Keratinocyte (primary cell): ENCODE measurements at regions not wholly inside any gene's neighbourhood (a gene's known extent, or its start where the extent isn't known, plus 50 kb on each side); places are given as distances from the start of the nearest gene placed in this dataset.
"Not testable (repeated sequence)": the region's sequence is repeated elsewhere in the genome, so short reads cannot be mapped to it uniquely, and the experiment has no call there.

Experiments
- DNase-seq: peaks from one replicate; pipeline ENCODE4 v3.0.0-alpha.2; 2011; ENCODE audit warnings: low read depth, missing footprints, low spot score
- FAIRE-seq: peaks from 2 replicates; lab custom pipeline; 2011; peaks lifted over from hg19 to GRCh38; lab: Jason Lieb, UNC
- H2AFZ ChIP-seq: 2 replicates; pipeline ENCODE4 v1.6.0; 2012; ENCODE audit warnings: low read length, control low read depth, inconsistent platforms; ENCODE audit not compliant: control insufficient read depth
- H3K27ac ChIP-seq: 2 replicates; pipeline ENCODE4 v1.5.1; 2011; ENCODE audit warnings: low read length; ENCODE audit not compliant: control insufficient read depth, insufficient read depth
- H3K27me3 ChIP-seq: 3 replicates; pipeline ENCODE4 v1.6.0; 2011; ENCODE audit warnings: low read length; ENCODE audit not compliant: control insufficient read depth, insufficient read depth; ENCODE audit errors: extremely low read depth
- H3K36me3 ChIP-seq, 2 experiments: 2 replicates in 1 of 2; 3 replicates in 1 of 2; pipeline ENCODE4 v1.5.1; 2011; ENCODE audit warnings: low read length in 2 of 2, mild to moderate bottlenecking in 1 of 2; ENCODE audit not compliant: control insufficient read depth in 2 of 2, insufficient read depth in 2 of 2; ENCODE audit errors: extremely low read depth in 1 of 2
- H3K4me1 ChIP-seq: 3 replicates; pipeline ENCODE4 v1.5.1; 2011; ENCODE audit warnings: low read length; ENCODE audit not compliant: control insufficient read depth, insufficient read depth; ENCODE audit errors: extremely low read depth
- H3K4me2 ChIP-seq: 3 replicates; pipeline ENCODE4 v1.6.0; 2011; ENCODE audit warnings: low read depth, low read length; ENCODE audit not compliant: control insufficient read depth, insufficient read depth; ENCODE audit errors: extremely low read depth
- H3K4me3 ChIP-seq, 3 experiments: fragments of 200-600 bp in 1 of 3; sonication (generic) in 1 of 3; 2 replicates in 2 of 3; 3 replicates in 1 of 3; pipeline ENCODE4 v1.5.1; 2011 to 2016; ENCODE audit warnings: low read length in 3 of 3, mild to moderate bottlenecking in 3 of 3, control low read depth in 2 of 3, inconsistent platforms in 1 of 3, low read depth in 1 of 3, mixed read lengths in 1 of 3, mixed run types in 1 of 3, moderate library complexity in 1 of 3; ENCODE audit not compliant: control insufficient read depth in 2 of 3, insufficient read depth in 2 of 3; ENCODE audit errors: extremely low read depth in 1 of 3
- H3K79me2 ChIP-seq: 2 replicates; pipeline ENCODE4 v1.6.0; 2012; ENCODE audit warnings: low read length; ENCODE audit not compliant: control insufficient read depth, insufficient read depth
- H3K9ac ChIP-seq: 3 replicates; pipeline ENCODE4 v1.6.0; 2011; ENCODE audit warnings: low read length; ENCODE audit not compliant: control insufficient read depth, insufficient read depth; ENCODE audit errors: extremely low read depth
- H3K9me1 ChIP-seq: 3 replicates; pipeline ENCODE4 v1.6.0; 2011; ENCODE audit warnings: low read length; ENCODE audit not compliant: control insufficient read depth, insufficient read depth; ENCODE audit errors: extremely low read depth
- H3K9me3 ChIP-seq: 2 replicates; pipeline ENCODE4 v1.5.1; 2012; ENCODE audit warnings: low read depth, low read length; ENCODE audit not compliant: control insufficient read depth
- H4K20me1 ChIP-seq: 3 replicates; pipeline ENCODE4 v1.6.0; 2011; ENCODE audit warnings: low read length; ENCODE audit not compliant: control insufficient read depth, insufficient read depth; ENCODE audit errors: extremely low read depth
- CTCF ChIP-seq, 3 experiments: IDR thresholded peaks in 1 of 3; conservative IDR thresholded peaks in 1 of 3; optimal IDR thresholded peaks in 1 of 3; 2 replicates in 2 of 3; 3 replicates in 1 of 3; pipeline versions ENCODE3 to v1.5.1; 2011; ENCODE audit warnings: low read length in 3 of 3, mild to moderate bottlenecking in 3 of 3, moderate library complexity in 2 of 3, control low read depth in 1 of 3, inconsistent platforms in 1 of 3; ENCODE audit not compliant: insufficient read depth in 2 of 3; ENCODE audit errors: extremely low read depth in 1 of 3
- EZH2 ChIP-seq: IDR thresholded peaks from one replicate; pipeline ENCODE4 v1.6.1; 2012; ENCODE audit warnings: inconsistent platforms, mild to moderate bottlenecking, low read length, moderate library complexity
- dilution Hi-C: fragments of 300-500 bp; cut with MboI; formaldehyde crosslinking; loops from one replicate; pipeline ENCODE4 v1.7.0; 2020; ENCODE audit warnings: low sequenced_read_pairs; ENCODE audit not compliant: extremely low pct_ligation_motif_present

- Histone ChIP-seq H3K9ac (no peak overlapping the region), H3K9me3 (no peaks in the 10 kb centered on the region), H3K36me3 (no peaks in the 10 kb centered on the region), H3K9me1 (no peaks in the 10 kb centered on the region), H4K20me1 (no peaks in the 10 kb centered on the region), H2AFZ (no peak overlapping the region), H3K27ac (no peak overlapping the region), H3K79me2 (no peaks in the 10 kb centered on the region), H3K27me3 (no peaks in the 10 kb centered on the region), H3K4me3 (no peak overlapping the region), H3K4me1 (peaks cover 7% of the 10 kb centered on the region), H3K4me2 (no peak overlapping the region)
- FAIRE-seq, result no peak
- dilution Hi-C loops, result no loop called here
- DNase-seq, result no peak
- TF ChIP-seq CTCF (optimal IDR thresholded peaks at IDR 0.05 in 1 of 3, IDR thresholded peaks at IDR 0.05 in 1 of 3, conservative IDR thresholded peaks at IDR 0.05 in 1 of 3; ENCODE audit: extremely low read depth in 1 of 3, insufficient read depth in 2 of 3, low read length in 3 of 3) (no peak), EZH2 (no peak)
These were observed 69.7 kb downstream of the RFPL4B start for GRCh38 chr6:112416866-112417265.

GRCh38 chr6:112427011-112427410, 79.9 kb downstream of the RFPL4B start:
- H3K36me3 ChIP-seq, dilution Hi-C loops, H3K9me3 ChIP-seq, DNase-seq, H4K20me1 ChIP-seq, H3K9me1 ChIP-seq, H2AFZ ChIP-seq, H3K4me3 ChIP-seq, H3K4me1 ChIP-seq, H3K27ac ChIP-seq, H3K79me2 ChIP-seq, H3K9ac ChIP-seq, FAIRE-seq, H3K27me3 ChIP-seq, H3K4me2 ChIP-seq: not testable (repeated sequence)

GRCh38 chr6:112427499-112427898, 80.4 kb downstream of the RFPL4B start:
- dilution Hi-C loops, result no loop called here
- no peak overlapping the region for H2AFZ ChIP-seq
- H3K9ac ChIP-seq, result no peak overlapping the region
- FAIRE-seq, result no peak
- TF ChIP-seq CTCF (optimal IDR thresholded peaks at IDR 0.05 in 1 of 3, IDR thresholded peaks at IDR 0.05 in 1 of 3, conservative IDR thresholded peaks at IDR 0.05 in 1 of 3; ENCODE audit: extremely low read depth in 1 of 3, insufficient read depth in 2 of 3, low read length in 3 of 3) (no peak), EZH2 (no peak)
- H3K4me1 ChIP-seq, result no peaks in the 10 kb centered on the region
- H3K9me3 ChIP-seq, result no peaks in the 10 kb centered on the region
- no peak overlapping the region for H3K27ac ChIP-seq
- H3K79me2 ChIP-seq, result no peaks in the 10 kb centered on the region
- no peaks in the 10 kb centered on the region for H3K9me1 ChIP-seq
- H3K36me3 ChIP-seq, result no peaks in the 10 kb centered on the region
- H3K4me2 ChIP-seq, result no peak overlapping the region
- H4K20me1 ChIP-seq, result no peaks in the 10 kb centered on the region
- DNase-seq, result no peak
- H3K27me3 ChIP-seq, result no peaks in the 10 kb centered on the region
- no peak overlapping the region for H3K4me3 ChIP-seq
